NCI-H1417 (cell line): ENCODE measurements at regions not wholly inside any gene's neighbourhood (a gene's known extent, or its start where the extent isn't known, plus 50 kb on each side); places are given as distances from the start of the nearest gene placed in this dataset.
"Not testable (repeated sequence)": the region's sequence is repeated elsewhere in the genome, so short reads cannot be mapped to it uniquely, and the experiment has no call there.

ENCODE experiments used
- DNase-seq, 3 experiments: peaks; one replicate each; lab custom pipeline; 2025; lab: John Stamatoyannopoulos, UW

GRCh38 chr6:144395014-144395413 is 109.9 kb downstream of the UTRN start:
- DNase-seq: no peak

- DNase-seq: no peak
Observed at GRCh38 chr6:144395826-144396225, 110.7 kb downstream of the UTRN start.

GRCh38 chr6:144397141-144397540 is 112.0 kb downstream of the UTRN start:
- no peak for DNase-seq

GRCh38 chr6:144400321-144400720 is 115.2 kb downstream of the UTRN start:
- DNase-seq: no peak

GRCh38 chr6:144401736-144402733 is 116.9 kb downstream of the UTRN start:
- no peak for DNase-seq

GRCh38 chr6:144402750-144403149 is 117.6 kb downstream of the UTRN start:
- DNase-seq: no peak

- DNase-seq: no peak
Observed at GRCh38 chr6:144405163-144405562, 120.0 kb downstream of the UTRN start.

- DNase-seq: no peak
Observed at GRCh38 chr6:144406796-144407195, 121.7 kb downstream of the UTRN start.

- peak in 1 of 3 experiments; percentile 39 for DNase-seq
Observed at GRCh38 chr6:144408161-144408560, 123.0 kb downstream of the UTRN start.

- DNase-seq: no peak
Observed at GRCh38 chr6:144410059-144410458, 124.9 kb downstream of the UTRN start.

GRCh38 chr6:144410574-144410973 is 125.4 kb downstream of the UTRN start:
- DNase-seq: not testable (repeated sequence)

GRCh38 chr6:144411531-144412165 is 126.5 kb downstream of the UTRN start:
- peak in 2 of 3 experiments; percentile 32 to 57 for DNase-seq

GRCh38 chr6:144413418-144413817 is 128.3 kb downstream of the UTRN start:
- DNase-seq: no peak

- peak in 2 of 3 experiments; percentile 54 to 87 for DNase-seq
Observed at GRCh38 chr6:144415014-144415413, 129.9 kb downstream of the UTRN start.

- DNase-seq: no peak
Observed at GRCh38 chr6:144415835-144416237, 130.7 kb downstream of the UTRN start.

- DNase-seq: peak in 1 of 3 experiments; percentile 13
Observed at GRCh38 chr6:144416244-144416643, 131.1 kb downstream of the UTRN start.

- DNase-seq: no peak
Observed at GRCh38 chr6:144416773-144417172, 131.6 kb downstream of the UTRN start.

- peak in 1 of 3 experiments; percentile 26 for DNase-seq
Observed at GRCh38 chr6:144417681-144418080, 132.5 kb downstream of the UTRN start.

- DNase-seq: no peak
Observed at GRCh38 chr6:144418959-144419545, 133.9 kb downstream of the UTRN start.

- DNase-seq: peak in 1 of 3 experiments; percentile 25
Observed at GRCh38 chr6:144423167-144423566, 138.0 kb downstream of the UTRN start.

GRCh38 chr6:144429753-144430152 is 144.6 kb downstream of the UTRN start:
- DNase-seq: no peak

GRCh38 chr6:144433446-144433845 is 148.3 kb downstream of the UTRN start:
- DNase-seq: not testable (repeated sequence)
